GM13976 (cell line): ENCODE measurements at regions not wholly inside any gene's neighbourhood (a gene's known extent, or its start where the extent isn't known, plus 50 kb on each side); places are given as distances from the start of the nearest gene placed in this dataset.

Experiments
- DNase-seq: peaks from one replicate; pipeline ENCODE4 v3.0.0; 2012; ENCODE audit warnings: low spot score
- in situ Hi-C: fragments of 300-500 bp; cut with MboI; formaldehyde crosslinking; loops from one replicate; pipeline ENCODE4 v1.12.0; 2022; ENCODE audit warnings: low sequenced_read_pairs, mixed read lengths, inconsistent platforms; ENCODE audit not compliant: unreplicated experiment
- TF ChIP-seq, protein P1 (sequence below): IDR thresholded peaks from 2 replicates; pipeline ENCODE4 v1.5.1; 2012; ENCODE audit warnings: borderline replicate concordance, mild to moderate bottlenecking; ENCODE audit not compliant: insufficient read depth; ENCODE audit errors: extremely low read depth, missing control alignments, control extremely low read depth

- DNase-seq = no peak
- TF ChIP-seq, protein P1, sequence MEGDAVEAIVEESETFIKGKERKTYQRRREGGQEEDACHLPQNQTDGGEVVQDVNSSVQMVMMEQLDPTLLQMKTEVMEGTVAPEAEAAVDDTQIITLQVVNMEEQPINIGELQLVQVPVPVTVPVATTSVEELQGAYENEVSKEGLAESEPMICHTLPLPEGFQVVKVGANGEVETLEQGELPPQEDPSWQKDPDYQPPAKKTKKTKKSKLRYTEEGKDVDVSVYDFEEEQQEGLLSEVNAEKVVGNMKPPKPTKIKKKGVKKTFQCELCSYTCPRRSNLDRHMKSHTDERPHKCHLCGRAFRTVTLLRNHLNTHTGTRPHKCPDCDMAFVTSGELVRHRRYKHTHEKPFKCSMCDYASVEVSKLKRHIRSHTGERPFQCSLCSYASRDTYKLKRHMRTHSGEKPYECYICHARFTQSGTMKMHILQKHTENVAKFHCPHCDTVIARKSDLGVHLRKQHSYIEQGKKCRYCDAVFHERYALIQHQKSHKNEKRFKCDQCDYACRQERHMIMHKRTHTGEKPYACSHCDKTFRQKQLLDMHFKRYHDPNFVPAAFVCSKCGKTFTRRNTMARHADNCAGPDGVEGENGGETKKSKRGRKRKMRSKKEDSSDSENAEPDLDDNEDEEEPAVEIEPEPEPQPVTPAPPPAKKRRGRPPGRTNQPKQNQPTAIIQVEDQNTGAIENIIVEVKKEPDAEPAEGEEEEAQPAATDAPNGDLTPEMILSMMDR = no peak
- in situ Hi-C loops = no loop called here
Measured at GRCh38 chr12:5203274-5203673, 159.6 kb downstream of the KCNA5 start.

DNA sequence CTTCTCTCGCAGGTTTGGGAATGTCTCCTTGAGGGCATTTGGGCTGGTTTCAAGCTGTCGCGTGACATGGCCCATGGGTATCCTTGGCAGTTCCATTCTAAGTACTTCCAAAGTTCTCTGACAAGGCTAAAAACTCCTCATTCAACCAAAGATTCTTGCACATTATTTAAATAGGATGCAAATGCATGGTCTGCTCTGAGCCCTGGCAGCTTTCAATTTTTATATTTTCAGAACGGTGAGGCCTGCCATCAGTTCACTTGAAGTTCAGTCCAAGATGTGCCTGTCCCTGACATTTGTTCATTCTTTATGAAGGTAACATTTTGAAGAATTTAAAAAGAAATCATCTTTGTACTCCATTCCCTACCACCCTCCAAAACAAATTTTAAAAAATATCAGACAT lies 160.0 kb downstream of the KCNA5 start:
- in situ Hi-C loops = no loop called here
- TF ChIP-seq, protein P1 = no peak
- DNase-seq = no peak

DNA sequence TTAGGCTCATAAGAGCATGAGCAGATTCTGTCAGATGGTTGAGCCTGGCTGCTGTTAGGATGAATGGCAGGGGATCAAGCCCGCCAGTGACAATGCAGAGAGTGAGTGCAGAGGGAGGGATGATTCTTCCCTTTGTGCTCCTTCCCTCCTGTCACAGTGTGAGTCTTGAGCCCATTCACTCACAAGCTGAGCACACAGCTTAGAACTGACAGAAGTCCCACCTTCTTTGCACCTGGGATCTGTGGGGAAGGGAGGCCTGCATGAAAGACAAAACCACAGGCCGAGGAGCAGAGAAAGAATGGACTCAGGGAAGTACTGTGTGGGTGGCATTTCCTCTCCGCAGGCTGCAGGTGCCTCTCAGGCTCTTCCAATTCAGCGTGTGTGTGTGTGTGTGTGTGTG lies 160.6 kb downstream of the KCNA5 start:
- TF ChIP-seq, protein P1 = no peak
- in situ Hi-C loops = no loop called here
- no peak for DNase-seq

DNA sequence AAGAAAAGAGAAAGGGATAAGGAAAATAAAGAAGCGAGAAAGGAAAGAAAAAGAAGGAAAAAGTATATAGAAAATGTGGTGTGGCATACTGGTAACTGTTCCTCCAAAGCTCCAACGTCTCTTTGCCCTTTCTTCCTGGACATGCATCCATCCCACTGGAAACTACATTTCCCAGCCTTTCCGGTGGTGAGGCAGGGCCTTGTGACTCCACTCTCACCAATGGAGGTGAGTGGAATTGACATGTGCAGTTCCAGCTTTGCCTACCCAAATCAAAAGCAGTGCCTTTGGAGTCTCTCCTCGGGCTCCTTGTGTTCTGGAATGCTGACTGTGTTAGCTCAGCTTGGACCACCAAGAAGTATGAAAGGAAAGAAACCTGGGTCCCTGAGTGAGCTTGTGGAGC lies 161.2 kb downstream of the KCNA5 start:
- no peak for DNase-seq
- TF ChIP-seq, protein P1 = no peak
- in situ Hi-C loops = no loop called here

DNA sequence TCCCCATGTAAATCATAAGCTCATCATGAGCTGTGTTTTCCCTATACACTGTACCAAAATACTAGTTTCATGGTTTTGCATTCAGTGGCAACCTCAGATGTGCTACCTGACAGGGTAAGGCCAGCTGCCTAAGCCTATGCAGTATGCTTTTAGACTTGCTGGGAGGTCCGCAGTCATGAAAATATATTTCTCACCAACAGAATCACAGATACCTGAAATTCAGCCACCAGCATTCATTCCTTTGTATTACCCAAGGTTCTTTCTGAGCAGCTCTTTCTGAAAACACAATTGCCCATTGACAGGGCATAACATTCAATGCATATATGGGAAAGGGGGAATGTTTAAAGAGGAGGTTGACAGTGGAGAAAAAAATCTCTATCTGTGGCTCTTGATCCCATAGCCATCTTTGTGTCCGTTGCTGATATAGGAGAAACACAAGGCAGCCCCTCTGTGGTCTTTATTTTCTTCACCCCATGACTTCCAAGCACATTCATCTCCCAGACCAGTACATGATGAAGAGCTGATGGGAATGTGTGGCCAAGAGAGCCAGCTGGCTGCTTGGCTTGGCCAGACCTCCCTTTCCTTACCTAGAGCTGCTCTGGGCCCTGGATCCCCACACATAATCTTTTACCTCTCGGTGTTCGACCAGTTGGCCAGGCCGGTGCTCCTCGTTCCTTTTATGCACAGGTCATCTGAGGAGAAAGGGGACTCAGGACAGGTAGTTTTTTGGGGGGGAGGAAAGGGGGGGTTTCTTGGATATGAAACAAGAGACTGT lies 162.9 kb downstream of the KCNA5 start:
- in situ Hi-C loops = no loop called here
- no peak for DNase-seq
- TF ChIP-seq, protein P1 = no peak

- TF ChIP-seq, protein P1 = no peak
- in situ Hi-C loops = no loop called here
- no peak for DNase-seq
Measured at GRCh38 chr12:5210179-5210922, 166.7 kb downstream of the KCNA5 start.

DNA sequence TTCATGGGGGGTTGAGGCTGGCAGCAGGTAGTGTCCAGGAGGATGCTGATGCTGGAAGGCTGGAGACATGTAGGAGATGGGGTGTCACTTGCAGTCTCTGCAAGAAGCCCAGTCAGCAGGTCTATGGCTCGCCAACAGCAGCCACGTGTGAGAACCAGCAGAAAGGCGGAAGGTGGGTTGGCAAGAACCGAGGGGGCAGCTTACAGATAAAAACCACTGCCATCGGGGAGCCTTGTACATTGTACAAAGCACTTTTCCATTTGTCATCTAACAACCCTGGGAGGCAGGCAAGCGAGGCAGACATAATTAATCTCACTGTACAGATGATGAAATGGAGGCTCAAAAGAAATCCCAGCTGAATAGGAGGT lies 167.2 kb downstream of the KCNA5 start:
- in situ Hi-C loops = no loop called here
- TF ChIP-seq, protein P1 = no peak
- no peak for DNase-seq
